SK-N-SH treated with all-trans-retinoic acid at 6 μM for 48 hours (cell line): ENCODE measurements at regions not wholly inside any gene's neighbourhood (a gene's known extent, or its start where the extent isn't known, plus 50 kb on each side); places are given as distances from the start of the nearest gene placed in this dataset.
"Not testable (repeated sequence)": the region's sequence is repeated elsewhere in the genome, so short reads cannot be mapped to it uniquely, and the experiment has no call there.

ENCODE experiments used
- ATAC-seq: fragments of 200-7000 bp; cut with Tn5 transposase; 3 replicates; pipeline ENCODE4 v1.9.1; 2020; ENCODE audit warnings: mild to moderate bottlenecking, moderate library complexity
- ARNTL ChIP-seq: fragments of 450-650 bp; formaldehyde crosslinking; IDR thresholded peaks from 2 replicates; pipeline ENCODE4 v1.5.0; 2020; ENCODE audit warnings: low read depth, mild to moderate bottlenecking, moderate library complexity, borderline replicate concordance
- CREB5 ChIP-seq: fragments of 250-450 bp; sonication (Bioruptor Pico); IDR thresholded peaks from 2 replicates; pipeline ENCODE4 v1.5.1; 2020; ENCODE audit warnings: low read depth, mild to moderate bottlenecking, moderate library complexity
- CSDC2 ChIP-seq: fragments of 250-450 bp; sonication (Bioruptor Pico); IDR thresholded peaks from 2 replicates; pipeline ENCODE4 v1.5.0; 2020; ENCODE audit warnings: mild to moderate bottlenecking, moderate library complexity
- ESRRG ChIP-seq: fragments of 250-450 bp; sonication (Bioruptor Pico); IDR thresholded peaks from 2 replicates; pipeline ENCODE4 v1.6.1; 2021; ENCODE audit warnings: mild to moderate bottlenecking
- GLIS3 ChIP-seq: fragments of 250-450 bp; sonication (Bioruptor Pico); IDR thresholded peaks from 2 replicates; pipeline ENCODE4 v1.5.0; 2020; ENCODE audit warnings: mild to moderate bottlenecking, moderate library complexity
- ISL1 ChIP-seq: fragments of 250-450 bp; sonication (Bioruptor Pico); IDR thresholded peaks from 2 replicates; pipeline ENCODE4 v2.1.2; 2022; ENCODE audit warnings: mild to moderate bottlenecking, moderate library complexity
- OSR1 ChIP-seq: fragments of 250-450 bp; sonication (Bioruptor Pico); IDR thresholded peaks from 2 replicates; pipeline ENCODE4 v1.8.0; 2022; ENCODE audit warnings: moderate library complexity, mild to moderate bottlenecking, inconsistent platforms
- PATZ1 ChIP-seq: fragments of 250-450 bp; sonication (Bioruptor Pico); IDR thresholded peaks from 2 replicates; pipeline ENCODE4 v1.8.0; 2020; ENCODE audit warnings: mild to moderate bottlenecking, moderate library complexity, borderline replicate concordance
- RARB ChIP-seq: fragments of 250-450 bp; sonication (Bioruptor Pico); IDR thresholded peaks from 2 replicates; pipeline ENCODE4 v1.8.0; 2021; ENCODE audit warnings: mild to moderate bottlenecking, moderate library complexity
- SNAI2 ChIP-seq: fragments of 250-450 bp; sonication (Bioruptor Pico); IDR thresholded peaks from 2 replicates; pipeline ENCODE4 v1.5.0; 2020; ENCODE audit warnings: mild to moderate bottlenecking, moderate library complexity
- TCF4 ChIP-seq: fragments of 250-450 bp; sonication (Bioruptor Pico); IDR thresholded peaks from 2 replicates; pipeline ENCODE4 v1.8.0; 2021; ENCODE audit warnings: mild to moderate bottlenecking, moderate library complexity, borderline replicate concordance
- TOX ChIP-seq: fragments of 250-450 bp; sonication (Bioruptor Pico); IDR thresholded peaks from 2 replicates; pipeline ENCODE4 v1.8.0; 2021; ENCODE audit warnings: mild to moderate bottlenecking, moderate library complexity, borderline replicate concordance
- ZC3H10 ChIP-seq: fragments of 250-450 bp; sonication (Bioruptor Pico); IDR thresholded peaks from 2 replicates; pipeline ENCODE4 v1.5.1; 2021; ENCODE audit warnings: mild to moderate bottlenecking, moderate library complexity
- ZFP3 ChIP-seq: fragments of 250-450 bp; sonication (Bioruptor Pico); IDR thresholded peaks from 2 replicates; pipeline ENCODE4 v1.5.0; 2020; ENCODE audit warnings: mild to moderate bottlenecking, moderate library complexity
- ZFP30 ChIP-seq: fragments of 450-650 bp; formaldehyde crosslinking; IDR thresholded peaks from 2 replicates; pipeline ENCODE4 v1.5.0; 2022; ENCODE audit warnings: mild to moderate bottlenecking, moderate library complexity
- ZNF565 ChIP-seq: fragments of 450-650 bp; formaldehyde crosslinking; conservative IDR thresholded peaks from 2 replicates; pipeline ENCODE4 v1.5.0; 2020; ENCODE audit warnings: low read depth, mild to moderate bottlenecking, moderate library complexity
- ZNF70 ChIP-seq: fragments of 450-650 bp; formaldehyde crosslinking; IDR thresholded peaks from 2 replicates; pipeline ENCODE4 v1.5.0; 2020; ENCODE audit warnings: mild to moderate bottlenecking, moderate library complexity
- ZNF8 ChIP-seq: fragments of 450-650 bp; formaldehyde crosslinking; IDR thresholded peaks from 2 replicates; pipeline ENCODE4 v1.5.0; 2020; ENCODE audit warnings: mild to moderate bottlenecking, moderate library complexity
- TF ChIP-seq, protein P1 (sequence below): fragments of 250-450 bp; sonication (Bioruptor Pico); IDR thresholded peaks from 2 replicates; pipeline ENCODE4 v1.5.0; 2020; ENCODE audit warnings: mild to moderate bottlenecking, moderate library complexity
- TF ChIP-seq, protein P2 (sequence below): fragments of 250-450 bp; sonication (Bioruptor Pico); IDR thresholded peaks from 2 replicates; pipeline ENCODE4 v1.8.0; 2021; ENCODE audit warnings: low read depth, mild to moderate bottlenecking, moderate library complexity, borderline replicate concordance
- TF ChIP-seq, protein P3 (sequence below): fragments of 250-450 bp; sonication (Bioruptor Pico); IDR thresholded peaks from 2 replicates; pipeline ENCODE4 v1.5.1; 2021; ENCODE audit warnings: mild to moderate bottlenecking, moderate library complexity

DNA sequence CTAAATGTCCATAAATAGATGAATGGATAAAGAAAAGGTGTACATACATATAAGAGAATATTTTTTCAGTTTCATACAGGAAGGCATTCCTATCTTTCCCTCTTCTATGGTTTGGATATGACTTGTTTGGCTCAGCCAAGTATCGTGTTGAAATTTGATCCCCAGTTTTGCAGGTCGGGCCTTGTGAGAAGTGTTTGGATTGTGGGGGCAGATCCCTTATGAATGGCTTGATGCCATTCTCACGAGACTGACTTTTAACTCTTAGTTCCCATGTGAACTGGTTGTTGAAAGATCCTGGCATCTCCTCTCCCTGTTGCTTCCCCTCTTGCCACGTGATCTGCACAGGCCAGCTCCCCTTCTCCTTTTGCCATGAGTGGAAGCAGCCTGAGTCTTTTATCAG is 421.1 kb upstream of the FTMT start (continued):
- TF ChIP-seq, protein P1, sequence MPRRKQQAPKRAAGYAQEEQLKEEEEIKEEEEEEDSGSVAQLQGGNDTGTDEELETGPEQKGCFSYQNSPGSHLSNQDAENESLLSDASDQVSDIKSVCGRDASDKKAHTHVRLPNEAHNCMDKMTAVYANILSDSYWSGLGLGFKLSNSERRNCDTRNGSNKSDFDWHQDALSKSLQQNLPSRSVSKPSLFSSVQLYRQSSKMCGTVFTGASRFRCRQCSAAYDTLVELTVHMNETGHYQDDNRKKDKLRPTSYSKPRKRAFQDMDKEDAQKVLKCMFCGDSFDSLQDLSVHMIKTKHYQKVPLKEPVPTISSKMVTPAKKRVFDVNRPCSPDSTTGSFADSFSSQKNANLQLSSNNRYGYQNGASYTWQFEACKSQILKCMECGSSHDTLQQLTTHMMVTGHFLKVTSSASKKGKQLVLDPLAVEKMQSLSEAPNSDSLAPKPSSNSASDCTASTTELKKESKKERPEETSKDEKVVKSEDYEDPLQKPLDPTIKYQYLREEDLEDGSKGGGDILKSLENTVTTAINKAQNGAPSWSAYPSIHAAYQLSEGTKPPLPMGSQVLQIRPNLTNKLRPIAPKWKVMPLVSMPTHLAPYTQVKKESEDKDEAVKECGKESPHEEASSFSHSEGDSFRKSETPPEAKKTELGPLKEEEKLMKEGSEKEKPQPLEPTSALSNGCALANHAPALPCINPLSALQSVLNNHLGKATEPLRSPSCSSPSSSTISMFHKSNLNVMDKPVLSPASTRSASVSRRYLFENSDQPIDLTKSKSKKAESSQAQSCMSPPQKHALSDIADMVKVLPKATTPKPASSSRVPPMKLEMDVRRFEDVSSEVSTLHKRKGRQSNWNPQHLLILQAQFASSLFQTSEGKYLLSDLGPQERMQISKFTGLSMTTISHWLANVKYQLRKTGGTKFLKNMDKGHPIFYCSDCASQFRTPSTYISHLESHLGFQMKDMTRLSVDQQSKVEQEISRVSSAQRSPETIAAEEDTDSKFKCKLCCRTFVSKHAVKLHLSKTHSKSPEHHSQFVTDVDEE (CRISPR knock-in tag) = no peak

GRCh38 chr5:121445511-121445910 is 406.2 kb upstream of the FTMT start:
- ATAC-seq = no peak
- TF ChIP-seq ZNF70 = no peak
- TF ChIP-seq CREB5 (CRISPR knock-in tag) = no peak
- TF ChIP-seq CSDC2 (CRISPR knock-in tag) = no peak
- TF ChIP-seq ESRRG (CRISPR knock-in tag) = no peak
- TF ChIP-seq ISL1 = no peak
- TF ChIP-seq, protein P2, sequence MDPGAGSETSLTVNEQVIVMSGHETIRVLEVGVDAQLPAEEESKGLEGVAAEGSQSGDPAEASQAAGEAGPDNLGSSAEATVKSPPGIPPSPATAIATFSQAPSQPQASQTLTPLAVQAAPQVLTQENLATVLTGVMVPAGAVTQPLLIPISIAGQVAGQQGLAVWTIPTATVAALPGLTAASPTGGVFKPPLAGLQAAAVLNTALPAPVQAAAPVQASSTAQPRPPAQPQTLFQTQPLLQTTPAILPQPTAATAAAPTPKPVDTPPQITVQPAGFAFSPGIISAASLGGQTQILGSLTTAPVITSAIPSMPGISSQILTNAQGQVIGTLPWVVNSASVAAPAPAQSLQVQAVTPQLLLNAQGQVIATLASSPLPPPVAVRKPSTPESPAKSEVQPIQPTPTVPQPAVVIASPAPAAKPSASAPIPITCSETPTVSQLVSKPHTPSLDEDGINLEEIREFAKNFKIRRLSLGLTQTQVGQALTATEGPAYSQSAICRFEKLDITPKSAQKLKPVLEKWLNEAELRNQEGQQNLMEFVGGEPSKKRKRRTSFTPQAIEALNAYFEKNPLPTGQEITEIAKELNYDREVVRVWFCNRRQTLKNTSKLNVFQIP (CRISPR knock-in tag) = no peak
- no peak for TF ChIP-seq ZFP3 (CRISPR knock-in tag)
- no peak for TF ChIP-seq ARNTL
- no peak for TF ChIP-seq OSR1 (CRISPR knock-in tag)
- no peak for TF ChIP-seq ZNF565
- TF ChIP-seq, protein P3, sequence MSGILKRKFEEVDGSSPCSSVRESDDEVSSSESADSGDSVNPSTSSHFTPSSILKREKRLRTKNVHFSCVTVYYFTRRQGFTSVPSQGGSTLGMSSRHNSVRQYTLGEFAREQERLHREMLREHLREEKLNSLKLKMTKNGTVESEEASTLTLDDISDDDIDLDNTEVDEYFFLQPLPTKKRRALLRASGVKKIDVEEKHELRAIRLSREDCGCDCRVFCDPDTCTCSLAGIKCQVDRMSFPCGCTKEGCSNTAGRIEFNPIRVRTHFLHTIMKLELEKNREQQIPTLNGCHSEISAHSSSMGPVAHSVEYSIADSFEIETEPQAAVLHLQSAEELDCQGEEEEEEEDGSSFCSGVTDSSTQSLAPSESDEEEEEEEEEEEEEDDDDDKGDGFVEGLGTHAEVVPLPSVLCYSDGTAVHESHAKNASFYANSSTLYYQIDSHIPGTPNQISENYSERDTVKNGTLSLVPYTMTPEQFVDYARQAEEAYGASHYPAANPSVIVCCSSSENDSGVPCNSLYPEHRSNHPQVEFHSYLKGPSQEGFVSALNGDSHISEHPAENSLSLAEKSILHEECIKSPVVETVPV (CRISPR knock-in tag) = no peak
- no peak for TF ChIP-seq PATZ1
- TF ChIP-seq ZFP30 = no peak

DNA sequence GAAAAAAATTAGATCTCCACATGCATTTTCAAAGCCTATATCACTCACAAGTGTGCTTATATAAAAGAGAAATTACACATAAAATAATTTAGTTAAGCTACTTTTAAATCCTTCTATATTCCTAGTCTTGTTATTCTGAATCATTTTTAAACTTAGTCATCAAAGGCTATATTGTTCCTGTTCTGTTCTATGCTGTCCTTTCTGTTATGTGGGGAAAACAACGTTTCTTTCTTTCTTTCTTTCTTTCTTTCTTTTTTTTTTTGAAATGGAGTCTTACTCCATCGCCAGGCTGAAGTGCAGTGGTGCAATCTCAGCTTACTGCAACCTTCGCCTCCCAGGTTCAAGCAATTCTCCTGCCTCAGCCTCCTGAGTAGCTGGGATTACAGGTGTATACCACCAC is 389.2 kb upstream of the FTMT start:
- TF ChIP-seq ISL1 (no peak), CSDC2 (CRISPR knock-in tag) (no peak), ZFP3 (CRISPR knock-in tag) (no peak), ZNF8 (no peak), ZNF70 (no peak), ESRRG (CRISPR knock-in tag) (no peak), CREB5 (CRISPR knock-in tag) (no peak), ZNF565 (no peak), ARNTL (no peak), ZC3H10 (CRISPR knock-in tag) (no peak), TOX (CRISPR knock-in tag) (no peak), RARB (CRISPR knock-in tag) (no peak), TCF4 (no peak), SNAI2 (CRISPR knock-in tag) (no peak), OSR1 (CRISPR knock-in tag) (no peak), GLIS3 (CRISPR knock-in tag) (no peak)
- TF ChIP-seq, protein P3 (CRISPR knock-in tag) = no peak
- TF ChIP-seq, protein P2 (CRISPR knock-in tag) = no peak
- ATAC-seq = no peak

- ATAC-seq = not testable (repeated sequence)
Observed at GRCh38 chr5:121471222-121471621, 380.5 kb upstream of the FTMT start.
